Panc1 (cell line): ENCODE measurements at regions not wholly inside any gene's neighbourhood (a gene's known extent, or its start where the extent isn't known, plus 50 kb on each side); places are given as distances from the start of the nearest gene placed in this dataset.

ENCODE experiments used
- ATAC-seq: fragments of 200-7000 bp; cut with Tn5 transposase; 2 replicates; pipeline ENCODE4 v1.9.1; 2020; ENCODE audit warnings: mild to moderate bottlenecking, moderate library complexity
- BruUV-seq: library from RNA; stranded (reverse); fragments of 400-500 nt; replicated peaks from 2 replicates; lab custom pipeline; 2021; lab: Mats Ljungman, UMichigan
- CTCF ChIA-PET: fragments of 300-600 bp; sonication (Branson Sonifier 250); formaldehyde crosslinking; loops from one replicate; lab custom pipeline; 2022; ENCODE audit warnings: antibody characterized with exemption; lab: Charles Lee
- POLR2A ChIA-PET: fragments of 300-600 bp; sonication (Branson Sonifier 250); formaldehyde crosslinking; loops from one replicate; lab custom pipeline; 2022; ENCODE audit warnings: antibody characterized with exemption; lab: Charles Lee
- DNase-seq: peaks from one replicate; pipeline ENCODE4 v3.0.0-alpha.2; 2010; ENCODE audit warnings: low read depth, low spot score
- H3K27ac ChIP-seq: 2 replicates; pipeline ENCODE4 v1.5.1; 2011; ENCODE audit warnings: mild to moderate bottlenecking, low read length, inconsistent platforms
- H3K27me3 ChIP-seq: fragments of 200-500 bp; sonication (Bioruptor generic); 2 replicates; pipeline ENCODE4 v1.6.0; 2014; ENCODE audit warnings: low read length, inconsistent platforms; ENCODE audit not compliant: control insufficient read depth, insufficient read depth
- H3K36me3 ChIP-seq: fragments of 200-500 bp; sonication (Bioruptor generic); 2 replicates; pipeline ENCODE4 v1.5.1; 2014; ENCODE audit warnings: inconsistent platforms, mild to moderate bottlenecking, low read length, moderate library complexity; ENCODE audit not compliant: control insufficient read depth, insufficient read depth
- H3K4me1 ChIP-seq: 2 replicates; pipeline ENCODE4 v1.5.1; 2011; ENCODE audit warnings: inconsistent platforms, mild to moderate bottlenecking, low read length, moderate library complexity; ENCODE audit not compliant: control insufficient read depth, insufficient read depth
- H3K4me3 ChIP-seq, 2 experiments: 2 replicates each; pipeline ENCODE4 v1.5.1; 2011 to 2012; ENCODE audit warnings: low read depth in 2 of 2, low read length in 2 of 2, mild to moderate bottlenecking in 2 of 2, inconsistent platforms in 1 of 2, moderate library complexity in 1 of 2
- H3K9me3 ChIP-seq: fragments of 200-500 bp; sonication (Bioruptor generic); 2 replicates; pipeline ENCODE4 v1.5.1; 2014; ENCODE audit warnings: low read depth, mild to moderate bottlenecking, inconsistent platforms, low read length, moderate library complexity; ENCODE audit not compliant: control insufficient read depth, insufficient read depth
- POLR2AphosphoS5 ChIP-seq: IDR thresholded peaks from 2 replicates; pipeline ENCODE4 v1.6.1; 2012; ENCODE audit warnings: mild to moderate bottlenecking, low read depth, low read length, moderate library complexity
- SIN3A ChIP-seq: IDR thresholded peaks from 2 replicates; pipeline ENCODE4 v1.6.1; 2012; ENCODE audit warnings: low read depth, mild to moderate bottlenecking, low read length, moderate library complexity, borderline replicate concordance; ENCODE audit not compliant: insufficient read depth
- TCF7L2 ChIP-seq: IDR thresholded peaks from 2 replicates; pipeline ENCODE4 v1.6.1; 2011; ENCODE audit warnings: mild to moderate bottlenecking, low read depth, low read length, inconsistent platforms
- in situ Hi-C: cut with HindIII; loops from 2 replicates; pipeline ENCODE4 v1.10.0; 2016; ENCODE audit warnings: low sequenced_read_pairs, low pct_unique_long_range_greater_than_20kb
- intact Hi-C: fragments of 100-400 bp; cut with micrococcal nuclease; formaldehyde crosslinking; loops from one replicate; pipeline ENCODE4 v1.10.0; 2022; ENCODE audit not compliant: unreplicated experiment
- TF ChIP-seq, protein P1 (sequence below), 2 experiments: IDR thresholded peaks; 2 replicates each; pipeline ENCODE4 v1.6.1; 2011 to 2012; ENCODE audit warnings: low read depth in 2 of 2, control low read depth in 1 of 2, low read length in 1 of 2, mild to moderate bottlenecking in 1 of 2, moderate library complexity in 1 of 2; ENCODE audit not compliant: insufficient read depth in 1 of 2
- TF ChIP-seq, protein P2 (sequence below): fragments of 450-650 bp; IDR thresholded peaks from 2 replicates; pipeline ENCODE4 v1.5.1; 2017; ENCODE audit warnings: mild to moderate bottlenecking

DNA sequence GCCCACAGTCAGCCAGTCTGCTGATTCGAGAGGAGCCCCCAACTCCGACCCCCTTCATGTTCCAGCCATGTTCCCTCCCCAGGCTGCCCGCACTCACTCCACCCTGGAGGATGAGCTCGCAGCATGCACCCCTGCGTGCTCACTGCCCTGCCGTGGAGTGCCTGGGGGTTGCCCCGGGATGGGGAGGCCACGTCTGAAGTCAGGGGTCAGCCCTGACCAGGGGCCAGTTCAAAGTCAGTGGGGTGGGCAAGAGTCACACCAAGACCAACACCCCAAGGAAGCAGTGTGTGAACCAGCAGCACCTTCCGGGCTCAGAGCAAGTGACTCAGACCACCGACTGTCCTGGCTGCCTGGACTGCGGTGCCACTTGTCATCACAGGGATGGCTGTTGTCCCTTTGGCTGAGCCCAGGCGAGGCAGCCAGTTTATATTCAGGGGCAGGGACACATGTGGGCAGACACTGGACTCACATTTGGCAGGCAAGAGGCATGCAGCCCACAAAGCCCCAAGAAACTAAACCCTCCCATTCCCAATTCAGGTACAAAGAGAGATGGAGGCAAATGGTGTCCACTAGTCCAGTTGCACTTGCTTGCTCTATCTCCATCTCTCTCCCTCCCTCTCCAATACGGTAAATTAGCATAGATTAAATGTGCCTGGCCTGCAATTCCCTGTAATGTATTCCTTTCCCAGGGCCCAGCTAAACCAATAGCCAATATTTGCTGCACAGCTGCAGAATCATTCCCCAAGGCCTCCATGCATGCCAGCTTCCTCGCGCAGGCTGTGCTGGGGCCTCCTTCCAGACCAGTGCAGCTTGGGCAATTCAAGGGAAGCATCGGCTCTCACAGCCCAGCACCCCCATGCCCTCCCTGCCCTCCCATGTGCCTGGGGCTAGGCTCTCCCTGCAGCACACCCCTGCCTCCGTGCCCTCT is 135.7 kb upstream of the IQSEC1 start:
- no peaks in the 10 kb centered on the region for H3K36me3 ChIP-seq
- no peaks in the 10 kb centered on the region for H3K27me3 ChIP-seq
- no peak overlapping the region for H3K4me3 ChIP-seq
- intact Hi-C loops: no loop called here
- BruUV-seq: no TSS peak
- H3K27ac ChIP-seq: no peak overlapping the region
- ChIA-PET POLR2A (no interaction called here), CTCF (no interaction called here)
- no peaks in the 10 kb centered on the region for H3K4me1 ChIP-seq
- TF ChIP-seq TCF7L2 (no peak), POLR2AphosphoS5 (no peak), SIN3A (no peak)
- TF ChIP-seq, protein P1, sequence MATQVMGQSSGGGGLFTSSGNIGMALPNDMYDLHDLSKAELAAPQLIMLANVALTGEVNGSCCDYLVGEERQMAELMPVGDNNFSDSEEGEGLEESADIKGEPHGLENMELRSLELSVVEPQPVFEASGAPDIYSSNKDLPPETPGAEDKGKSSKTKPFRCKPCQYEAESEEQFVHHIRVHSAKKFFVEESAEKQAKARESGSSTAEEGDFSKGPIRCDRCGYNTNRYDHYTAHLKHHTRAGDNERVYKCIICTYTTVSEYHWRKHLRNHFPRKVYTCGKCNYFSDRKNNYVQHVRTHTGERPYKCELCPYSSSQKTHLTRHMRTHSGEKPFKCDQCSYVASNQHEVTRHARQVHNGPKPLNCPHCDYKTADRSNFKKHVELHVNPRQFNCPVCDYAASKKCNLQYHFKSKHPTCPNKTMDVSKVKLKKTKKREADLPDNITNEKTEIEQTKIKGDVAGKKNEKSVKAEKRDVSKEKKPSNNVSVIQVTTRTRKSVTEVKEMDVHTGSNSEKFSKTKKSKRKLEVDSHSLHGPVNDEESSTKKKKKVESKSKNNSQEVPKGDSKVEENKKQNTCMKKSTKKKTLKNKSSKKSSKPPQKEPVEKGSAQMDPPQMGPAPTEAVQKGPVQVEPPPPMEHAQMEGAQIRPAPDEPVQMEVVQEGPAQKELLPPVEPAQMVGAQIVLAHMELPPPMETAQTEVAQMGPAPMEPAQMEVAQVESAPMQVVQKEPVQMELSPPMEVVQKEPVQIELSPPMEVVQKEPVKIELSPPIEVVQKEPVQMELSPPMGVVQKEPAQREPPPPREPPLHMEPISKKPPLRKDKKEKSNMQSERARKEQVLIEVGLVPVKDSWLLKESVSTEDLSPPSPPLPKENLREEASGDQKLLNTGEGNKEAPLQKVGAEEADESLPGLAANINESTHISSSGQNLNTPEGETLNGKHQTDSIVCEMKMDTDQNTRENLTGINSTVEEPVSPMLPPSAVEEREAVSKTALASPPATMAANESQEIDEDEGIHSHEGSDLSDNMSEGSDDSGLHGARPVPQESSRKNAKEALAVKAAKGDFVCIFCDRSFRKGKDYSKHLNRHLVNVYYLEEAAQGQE (IDR thresholded peaks at IDR 0.05; ENCODE audit: insufficient read depth in 1 of 2, low read depth in 2 of 2, low read length in 1 of 2): no peak
- TF ChIP-seq, protein P2, sequence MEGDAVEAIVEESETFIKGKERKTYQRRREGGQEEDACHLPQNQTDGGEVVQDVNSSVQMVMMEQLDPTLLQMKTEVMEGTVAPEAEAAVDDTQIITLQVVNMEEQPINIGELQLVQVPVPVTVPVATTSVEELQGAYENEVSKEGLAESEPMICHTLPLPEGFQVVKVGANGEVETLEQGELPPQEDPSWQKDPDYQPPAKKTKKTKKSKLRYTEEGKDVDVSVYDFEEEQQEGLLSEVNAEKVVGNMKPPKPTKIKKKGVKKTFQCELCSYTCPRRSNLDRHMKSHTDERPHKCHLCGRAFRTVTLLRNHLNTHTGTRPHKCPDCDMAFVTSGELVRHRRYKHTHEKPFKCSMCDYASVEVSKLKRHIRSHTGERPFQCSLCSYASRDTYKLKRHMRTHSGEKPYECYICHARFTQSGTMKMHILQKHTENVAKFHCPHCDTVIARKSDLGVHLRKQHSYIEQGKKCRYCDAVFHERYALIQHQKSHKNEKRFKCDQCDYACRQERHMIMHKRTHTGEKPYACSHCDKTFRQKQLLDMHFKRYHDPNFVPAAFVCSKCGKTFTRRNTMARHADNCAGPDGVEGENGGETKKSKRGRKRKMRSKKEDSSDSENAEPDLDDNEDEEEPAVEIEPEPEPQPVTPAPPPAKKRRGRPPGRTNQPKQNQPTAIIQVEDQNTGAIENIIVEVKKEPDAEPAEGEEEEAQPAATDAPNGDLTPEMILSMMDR: no peak
- DNase-seq (no peak), ATAC-seq (no peak)
- in situ Hi-C loops: no loop called here
- no peaks in the 10 kb centered on the region for H3K9me3 ChIP-seq

DNA sequence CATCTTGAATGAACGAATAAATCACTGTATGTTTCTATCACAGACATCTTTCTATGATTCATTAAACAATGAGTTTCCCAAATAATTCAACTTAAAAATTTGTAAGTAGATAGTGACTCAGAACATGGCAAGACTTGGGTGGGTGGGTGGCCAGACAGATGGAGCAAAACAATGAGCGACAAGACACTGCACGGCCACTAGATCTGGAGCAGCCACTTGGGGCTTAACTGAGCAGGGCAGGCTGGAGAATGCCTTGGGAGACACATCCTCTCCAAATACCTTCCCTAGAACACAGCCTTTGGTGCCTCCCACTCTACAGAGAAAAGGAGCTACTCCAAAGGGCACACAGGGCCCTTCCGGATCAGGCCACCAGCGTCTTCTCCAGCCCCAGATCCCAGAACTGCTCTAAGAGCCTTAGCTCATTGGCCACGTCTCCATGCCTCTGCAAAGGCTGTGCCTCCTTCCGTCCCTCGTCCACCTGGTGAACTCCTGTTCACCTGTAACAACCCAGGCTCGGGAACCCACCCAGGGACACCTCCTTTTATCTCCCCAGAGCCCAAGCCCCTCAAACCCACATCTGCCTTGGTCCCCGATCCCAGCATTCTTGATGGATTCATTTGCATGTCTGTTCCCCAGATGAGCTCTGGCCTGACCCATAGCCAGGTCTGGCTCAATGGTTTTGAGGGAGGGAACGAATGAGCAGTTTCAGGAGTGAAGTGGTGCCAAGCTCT is 134.9 kb upstream of the IQSEC1 start:
- Histone ChIP-seq H3K9me3 (no peaks in the 10 kb centered on the region), H3K4me3 (no peak overlapping the region), H3K27me3 (no peaks in the 10 kb centered on the region), H3K4me1 (no peaks in the 10 kb centered on the region), H3K36me3 (no peaks in the 10 kb centered on the region), H3K27ac (no peak overlapping the region)
- BruUV-seq: no TSS peak
- DNase-seq: no peak
- in situ Hi-C loops (no loop called here), intact Hi-C loops (no loop called here)
- ATAC-seq: no peak
- ChIA-PET POLR2A (no interaction called here), CTCF (no interaction called here)
- TF ChIP-seq SIN3A: no peak
- TF ChIP-seq TCF7L2: no peak
- TF ChIP-seq, protein P2: no peak
- no peak for TF ChIP-seq POLR2AphosphoS5
